ENCODE measurements at regions not wholly inside any gene's neighbourhood (a gene's known extent, or its start where the extent isn't known, plus 50 kb on each side); places are given as distances from the start of the nearest gene placed in this dataset.

DNA sequence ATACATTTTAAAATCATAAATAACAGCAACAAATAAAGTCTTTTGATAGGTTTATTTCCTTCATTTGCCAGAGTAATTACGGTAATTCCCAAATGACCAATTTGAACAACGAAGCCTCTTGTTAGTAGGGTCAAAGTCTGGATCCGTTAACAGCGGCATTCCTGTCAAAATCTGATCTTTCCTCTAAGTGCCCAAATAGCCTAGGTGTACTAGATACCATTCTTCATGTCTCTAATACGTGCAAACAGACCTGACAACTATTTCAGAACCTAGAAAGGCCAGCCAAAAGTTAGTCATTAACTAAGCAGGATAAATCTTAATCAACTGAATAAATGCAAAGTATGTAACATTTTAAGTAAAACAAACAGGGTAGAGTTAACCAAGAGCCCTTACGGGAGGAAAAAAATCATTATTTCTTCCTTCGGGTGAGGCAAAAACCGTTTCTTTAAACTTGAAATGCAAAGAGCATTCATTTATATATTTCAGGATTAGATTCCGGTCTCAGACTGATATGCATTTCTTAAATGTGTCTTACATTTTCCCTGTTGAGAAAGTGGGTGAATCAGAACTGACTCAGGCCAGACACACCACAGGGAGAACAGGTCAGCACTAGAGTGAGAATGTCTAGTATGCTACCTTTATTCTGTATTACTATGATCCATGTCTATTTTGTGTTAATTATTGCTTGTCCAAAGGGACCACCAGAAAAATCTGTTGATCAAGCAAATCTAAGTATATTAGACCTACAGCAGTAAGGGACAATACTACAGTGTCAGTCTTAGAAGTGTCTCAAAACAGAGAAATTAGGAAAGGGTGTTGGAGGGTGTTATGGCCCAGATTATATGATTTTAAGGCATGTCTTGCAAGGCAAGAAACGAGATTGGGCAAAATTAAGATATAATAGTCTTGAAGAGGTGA is 141.5 kb upstream of the NDUFV2 start:
- DNase-seq (ENCODE audit: extremely low spot score), result no peak
- no peaks in the 10 kb centered on the region for H3K9me3 ChIP-seq
- WGBS, result 63% methylated on average over 10 of the region's 10 CpGs

DNA sequence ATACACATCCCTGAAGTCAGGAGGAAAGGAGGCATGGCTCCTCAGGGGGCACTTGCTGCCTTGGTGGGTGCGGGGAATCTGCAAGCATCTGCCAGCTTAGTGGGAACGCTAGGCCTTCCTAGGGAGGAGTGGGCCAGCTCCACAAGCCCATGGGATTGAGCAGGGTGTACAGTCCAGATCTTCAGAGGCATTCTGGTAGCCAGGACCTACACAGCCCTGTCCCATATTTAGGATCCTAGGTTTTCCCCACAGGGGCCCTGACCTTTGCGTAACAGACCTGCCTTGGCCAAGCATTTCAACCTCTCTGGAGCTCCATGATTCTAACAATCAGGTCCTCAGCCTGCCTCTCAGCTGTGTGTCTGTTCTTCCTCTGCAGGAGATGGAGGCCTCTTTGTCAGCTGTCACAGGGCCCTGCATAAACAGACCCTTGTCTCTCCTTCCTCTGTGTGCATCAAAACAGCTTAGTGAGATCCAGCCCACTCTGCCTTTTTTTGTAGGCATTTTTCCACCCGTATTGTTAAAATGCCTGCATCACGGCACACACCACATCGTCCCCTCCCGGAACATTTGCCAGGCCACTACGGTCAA is 140.2 kb upstream of the NDUFV2 start:
- 97% methylated on average over 8 of the region's 8 CpGs for WGBS
- no peaks in the 10 kb centered on the region for H3K9me3 ChIP-seq
- intact Hi-C loops (cut with DNase I), result no loop called here
- no peaks in the 10 kb centered on the region for H3K36me3 ChIP-seq
- peaks cover 0 to 11% (median 3%) of the 10 kb centered on the region in 4 donors for H3K4me1 ChIP-seq
- DNase-seq (ENCODE audit: extremely low spot score), result no peak
- H3K27me3 ChIP-seq, result no peaks in the 10 kb centered on the region
- H3K4me3 ChIP-seq, result no peak overlapping the region
- no peak overlapping the region for H3K27ac ChIP-seq (replicated peaks in 1 of 4)
- no peak for TF ChIP-seq EP300 (IDR thresholded peaks at IDR 0.05)
- no peak for TF ChIP-seq POLR2AphosphoS5 (IDR thresholded peaks at IDR 0.05)
- TF ChIP-seq POLR2A (IDR thresholded peaks at IDR 0.05; ENCODE audit: low read depth), result no peak
- TF ChIP-seq, protein P1, sequence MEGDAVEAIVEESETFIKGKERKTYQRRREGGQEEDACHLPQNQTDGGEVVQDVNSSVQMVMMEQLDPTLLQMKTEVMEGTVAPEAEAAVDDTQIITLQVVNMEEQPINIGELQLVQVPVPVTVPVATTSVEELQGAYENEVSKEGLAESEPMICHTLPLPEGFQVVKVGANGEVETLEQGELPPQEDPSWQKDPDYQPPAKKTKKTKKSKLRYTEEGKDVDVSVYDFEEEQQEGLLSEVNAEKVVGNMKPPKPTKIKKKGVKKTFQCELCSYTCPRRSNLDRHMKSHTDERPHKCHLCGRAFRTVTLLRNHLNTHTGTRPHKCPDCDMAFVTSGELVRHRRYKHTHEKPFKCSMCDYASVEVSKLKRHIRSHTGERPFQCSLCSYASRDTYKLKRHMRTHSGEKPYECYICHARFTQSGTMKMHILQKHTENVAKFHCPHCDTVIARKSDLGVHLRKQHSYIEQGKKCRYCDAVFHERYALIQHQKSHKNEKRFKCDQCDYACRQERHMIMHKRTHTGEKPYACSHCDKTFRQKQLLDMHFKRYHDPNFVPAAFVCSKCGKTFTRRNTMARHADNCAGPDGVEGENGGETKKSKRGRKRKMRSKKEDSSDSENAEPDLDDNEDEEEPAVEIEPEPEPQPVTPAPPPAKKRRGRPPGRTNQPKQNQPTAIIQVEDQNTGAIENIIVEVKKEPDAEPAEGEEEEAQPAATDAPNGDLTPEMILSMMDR (IDR thresholded peaks at IDR 0.05), result no peak

More for the DNA sequence above, 141.5 kb upstream of the NDUFV2 start:
- Histone ChIP-seq H3K4me1 (peaks cover 0 to 11% (median 3%) of the 10 kb centered on the region in 4 donors), H3K36me3 (no peaks in the 10 kb centered on the region), H3K27ac (replicated peaks in 1 of 4) (peak overlapping the region in 2 of 4 donors; percentile 12 to 13), H3K27me3 (no peaks in the 10 kb centered on the region), H3K4me3 (no peak overlapping the region)
- intact Hi-C loops (cut with DNase I), result no loop called here
- TF ChIP-seq EP300 (IDR thresholded peaks at IDR 0.05) (no peak), POLR2AphosphoS5 (IDR thresholded peaks at IDR 0.05) (no peak), POLR2A (IDR thresholded peaks at IDR 0.05; ENCODE audit: low read depth) (no peak)
- TF ChIP-seq, protein P1 (IDR thresholded peaks at IDR 0.05), result no peak

DNA sequence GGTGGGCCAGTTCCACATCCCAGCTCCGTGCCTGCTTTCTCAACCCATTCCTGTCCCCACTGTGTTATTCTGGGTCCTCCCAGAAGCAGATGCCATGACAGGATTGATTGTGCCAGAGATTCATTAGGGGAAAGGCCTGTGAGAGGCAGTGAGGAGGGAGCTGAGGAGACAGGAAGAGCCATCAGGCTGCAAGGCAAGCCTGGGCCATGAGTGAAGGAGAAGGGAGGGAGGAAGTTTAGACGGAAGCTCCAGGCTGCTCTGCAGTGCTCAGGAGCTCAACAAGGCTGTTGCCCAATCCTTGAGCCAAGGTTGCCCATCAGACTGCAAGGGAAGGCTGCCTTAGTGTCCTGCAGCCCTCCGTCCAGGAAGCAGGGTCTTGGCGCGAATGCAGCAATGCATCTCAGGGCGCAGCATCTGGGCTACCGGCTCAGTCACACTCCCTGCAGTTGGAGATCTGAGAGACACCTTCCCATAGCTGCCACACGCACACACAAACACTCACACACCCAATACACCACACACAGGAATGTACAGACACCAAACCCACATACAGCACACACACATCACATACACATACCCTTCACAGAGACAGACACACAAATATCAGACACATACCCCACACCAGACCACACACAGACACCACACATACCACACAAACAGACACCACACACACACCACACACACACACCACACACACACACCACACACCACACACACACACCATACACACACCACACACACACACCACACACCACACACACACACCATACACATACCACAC is 139.5 kb upstream of the NDUFV2 start:
- H3K27ac ChIP-seq (replicated peaks in 1 of 4), result no peak overlapping the region
- TF ChIP-seq EP300 (IDR thresholded peaks at IDR 0.05) (no peak), POLR2AphosphoS5 (IDR thresholded peaks at IDR 0.05) (no peak), POLR2A (IDR thresholded peaks at IDR 0.05; ENCODE audit: low read depth) (no peak)
- TF ChIP-seq, protein P1 (IDR thresholded peaks at IDR 0.05), result no peak

DNA sequence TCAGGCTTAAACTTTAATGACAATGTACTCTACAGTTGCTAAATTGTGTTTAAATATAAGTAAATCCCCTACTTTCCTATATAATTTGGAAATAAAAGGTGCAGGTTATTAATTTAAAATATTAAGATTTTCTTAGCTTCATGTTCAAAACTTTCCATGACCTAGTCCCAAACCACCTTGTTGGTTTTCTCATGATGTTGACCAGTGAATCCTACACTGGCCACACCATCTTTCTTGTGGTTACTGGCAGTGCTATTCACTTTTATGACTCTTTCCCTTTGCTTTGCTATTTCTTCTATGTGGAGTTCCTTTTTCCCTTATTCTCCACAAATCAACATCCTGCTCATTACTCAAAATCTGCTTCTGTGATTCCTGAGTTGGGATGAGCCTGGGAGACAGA is 138.6 kb upstream of the NDUFV2 start:
- intact Hi-C loops (cut with DNase I), result no loop called here
- H3K9me3 ChIP-seq, result no peaks in the 10 kb centered on the region
- H3K27ac ChIP-seq (replicated peaks in 1 of 4), result no peak overlapping the region
- no peak for DNase-seq (ENCODE audit: extremely low spot score)
- no peak overlapping the region for H3K4me3 ChIP-seq
- H3K27me3 ChIP-seq, result no peaks in the 10 kb centered on the region
- TF ChIP-seq EP300 (IDR thresholded peaks at IDR 0.05), result no peak
- TF ChIP-seq POLR2A (IDR thresholded peaks at IDR 0.05; ENCODE audit: low read depth), result no peak
- TF ChIP-seq POLR2AphosphoS5 (IDR thresholded peaks at IDR 0.05), result no peak
- TF ChIP-seq, protein P1 (IDR thresholded peaks at IDR 0.05), result no peak
- H3K4me1 ChIP-seq, result peaks cover 0 to 11% (median 3%) of the 10 kb centered on the region in 4 donors
- H3K36me3 ChIP-seq, result no peaks in the 10 kb centered on the region

More for the DNA sequence above, 139.5 kb upstream of the NDUFV2 start:
- Histone ChIP-seq H3K4me1 (peaks cover 0 to 11% (median 3%) of the 10 kb centered on the region in 4 donors), H3K9me3 (no peaks in the 10 kb centered on the region), H3K36me3 (no peaks in the 10 kb centered on the region), H3K27me3 (no peaks in the 10 kb centered on the region), H3K4me3 (no peak overlapping the region)
- no peak for DNase-seq (ENCODE audit: extremely low spot score)
- intact Hi-C loops (cut with DNase I), result no loop called here
- 81% methylated on average over 3 of the region's 8 CpGs for WGBS
